HG03060 (cell line): ENCODE measurements at regions not wholly inside any gene's neighbourhood (a gene's known extent, or its start where the extent isn't known, plus 50 kb on each side); places are given as distances from the start of the nearest gene placed in this dataset.

Experiments used
- ATAC-seq: cut with Tn5 transposase; IDR thresholded peaks from one replicate; pipeline ENCODE4 v1.9.1; 2021; ENCODE audit warnings: low read depth, moderate number of reproducible peaks; ENCODE audit not compliant: unreplicated experiment

GRCh38 chr16:74232806-74233465, 63.7 kb upstream of the PSMD7 start:
- no peak for ATAC-seq

- no peak for ATAC-seq
Observed at GRCh38 chr16:74230126-74230525, 66.5 kb upstream of the PSMD7 start.

- no peak for ATAC-seq
Observed at GRCh38 chr16:74226338-74226954, 70.2 kb upstream of the PSMD7 start.

GRCh38 chr16:74224828-74225612, 71.6 kb upstream of the PSMD7 start:
- no peak for ATAC-seq

GRCh38 chr16:74221828-74222227, 74.8 kb upstream of the PSMD7 start:
- no peak for ATAC-seq

- ATAC-seq = no peak
Observed at GRCh38 chr16:74219706-74220105, 76.9 kb upstream of the PSMD7 start.

GRCh38 chr16:74218871-74219270, 77.7 kb upstream of the PSMD7 start:
- no peak for ATAC-seq

GRCh38 chr16:74216319-74216718, 80.3 kb upstream of the PSMD7 start:
- ATAC-seq = no peak

GRCh38 chr16:74215249-74215648, 81.4 kb upstream of the PSMD7 start:
- no peak for ATAC-seq

GRCh38 chr16:74213372-74213771, 83.2 kb upstream of the PSMD7 start:
- no peak for ATAC-seq

- ATAC-seq = no peak
Observed at GRCh38 chr16:74210245-74210644, 86.4 kb upstream of the PSMD7 start.

GRCh38 chr16:74202009-74202408, 94.6 kb upstream of the PSMD7 start:
- ATAC-seq = no peak

- no peak for ATAC-seq
Observed at GRCh38 chr16:74201576-74201975, 95.0 kb upstream of the PSMD7 start.

GRCh38 chr16:74200921-74201320, 95.7 kb upstream of the PSMD7 start:
- no peak for ATAC-seq

GRCh38 chr16:74199842-74200124, 96.8 kb upstream of the PSMD7 start:
- ATAC-seq = no peak

- ATAC-seq = no peak
Observed at GRCh38 chr16:74199066-74199841, 97.4 kb upstream of the PSMD7 start.

GRCh38 chr16:74192281-74192797, 104.3 kb upstream of the PSMD7 start:
- ATAC-seq = no peak

- no peak for ATAC-seq
Observed at GRCh38 chr16:74190292-74190691, 106.3 kb upstream of the PSMD7 start.

GRCh38 chr16:74188856-74189255, 107.8 kb upstream of the PSMD7 start:
- ATAC-seq = no peak

- no peak for ATAC-seq
Observed at GRCh38 chr16:74186561-74186971, 110.0 kb upstream of the PSMD7 start.

GRCh38 chr16:74184839-74185238, 111.8 kb upstream of the PSMD7 start:
- ATAC-seq = no peak
